ENCODE measurements at regions not wholly inside any gene's neighbourhood (a gene's known extent, or its start where the extent isn't known, plus 50 kb on each side); places are given as distances from the start of the nearest gene placed in this dataset.

- H3K27ac ChIP-seq, result no peak overlapping the region
- H3K4me3 ChIP-seq, result no peak overlapping the region
- TF ChIP-seq CTCF (IDR thresholded peaks at IDR 0.05) (no peak), POLR2A (IDR thresholded peaks at IDR 0.05) (no peak)
- no peaks in the 10 kb centered on the region for H3K27me3 ChIP-seq
- DNase-seq (no peak), ATAC-seq (no peak)
- no peaks in the 10 kb centered on the region for H3K36me3 ChIP-seq
- no peaks in the 10 kb centered on the region for H3K9me3 ChIP-seq
- intact Hi-C loops (cut with DNase I), result no loop called here
- H3K4me1 ChIP-seq, result no peaks in the 10 kb centered on the region
These were observed 196.8 kb upstream of the AGTR1 start for GRCh38 chr3:148500881-148501280.

GRCh38 chr3:148510116-148510515, 187.6 kb upstream of the AGTR1 start:
- intact Hi-C loops (cut with DNase I), result no loop called here
- Histone ChIP-seq H3K4me3 (no peak overlapping the region), H3K4me1 (no peaks in the 10 kb centered on the region), H3K9me3 (no peaks in the 10 kb centered on the region), H3K27ac (no peak overlapping the region), H3K36me3 (no peaks in the 10 kb centered on the region), H3K27me3 (no peaks in the 10 kb centered on the region)
- no peak for TF ChIP-seq CTCF (IDR thresholded peaks at IDR 0.05)
- no peak for TF ChIP-seq POLR2A (IDR thresholded peaks at IDR 0.05)
- DNase-seq, result no peak
- no peak for ATAC-seq

GRCh38 chr3:148510561-148510960, 187.1 kb upstream of the AGTR1 start:
- TF ChIP-seq POLR2A (IDR thresholded peaks at IDR 0.05), result no peak
- no peak for TF ChIP-seq CTCF (IDR thresholded peaks at IDR 0.05)
- DNase-seq, result no peak
- H3K27ac ChIP-seq, result no peak overlapping the region
- H3K4me1 ChIP-seq, result no peaks in the 10 kb centered on the region
- intact Hi-C loops (cut with DNase I), result no loop called here
- H3K4me3 ChIP-seq, result no peak overlapping the region
- no peaks in the 10 kb centered on the region for H3K9me3 ChIP-seq
- no peak for ATAC-seq
- H3K36me3 ChIP-seq, result no peaks in the 10 kb centered on the region
- no peaks in the 10 kb centered on the region for H3K27me3 ChIP-seq

- TF ChIP-seq POLR2A (IDR thresholded peaks at IDR 0.05), result no peak
- no peak for TF ChIP-seq CTCF (IDR thresholded peaks at IDR 0.05)
- Histone ChIP-seq H3K27me3 (no peaks in the 10 kb centered on the region), H3K36me3 (no peaks in the 10 kb centered on the region), H3K4me3 (no peak overlapping the region), H3K4me1 (no peaks in the 10 kb centered on the region), H3K9me3 (no peaks in the 10 kb centered on the region), H3K27ac (no peak overlapping the region)
- intact Hi-C loops (cut with DNase I), result no loop called here
- DNase-seq (no peak), ATAC-seq (peak; percentile 43 to 75 (median 68))
These were observed 185.1 kb upstream of the AGTR1 start for GRCh38 chr3:148512648-148513047.

GRCh38 chr3:148513096-148513543, 184.6 kb upstream of the AGTR1 start:
- ATAC-seq (no peak), DNase-seq (no peak)
- Histone ChIP-seq H3K36me3 (no peaks in the 10 kb centered on the region), H3K9me3 (no peaks in the 10 kb centered on the region), H3K4me1 (no peaks in the 10 kb centered on the region), H3K27ac (no peak overlapping the region), H3K4me3 (no peak overlapping the region), H3K27me3 (no peaks in the 10 kb centered on the region)
- intact Hi-C loops (cut with DNase I), result no loop called here
- TF ChIP-seq CTCF (IDR thresholded peaks at IDR 0.05) (no peak), POLR2A (IDR thresholded peaks at IDR 0.05) (no peak)
